DND-41 (cell line): ENCODE measurements at regions not wholly inside any gene's neighbourhood (a gene's known extent, or its start where the extent isn't known, plus 50 kb on each side); places are given as distances from the start of the nearest gene placed in this dataset.

Experiments
- ATAC-seq: fragments of 200-7000 bp; cut with Tn5 transposase; 3 replicates; pipeline ENCODE4 v1.9.1; 2021; ENCODE audit warnings: low read depth; ENCODE audit not compliant: insufficient read depth
- DNase-seq: peaks from one replicate; pipeline ENCODE4 v3.0.0-alpha.2; 2020
- H2AFZ ChIP-seq: 2 replicates; pipeline ENCODE4 v1.6.0; 2012; ENCODE audit warnings: low read depth, low read length
- H3K27ac ChIP-seq: 2 replicates; pipeline ENCODE4 v1.5.1; 2012; ENCODE audit warnings: low read length, inconsistent platforms
- H3K27me3 ChIP-seq: fragments of 200-600 bp; sonication (generic); 2 replicates; pipeline ENCODE4 v1.6.0; 2012; ENCODE audit warnings: low read length, mild to moderate bottlenecking, inconsistent platforms; ENCODE audit not compliant: insufficient read depth, poor library complexity
- H3K36me3 ChIP-seq: 2 replicates; pipeline ENCODE4 v1.5.1; 2012; ENCODE audit warnings: low read length, inconsistent platforms; ENCODE audit not compliant: insufficient read depth
- H3K4me1 ChIP-seq: 2 replicates; pipeline ENCODE4 v1.5.1; 2012; ENCODE audit warnings: mild to moderate bottlenecking, low read length; ENCODE audit not compliant: insufficient read depth
- H3K4me2 ChIP-seq: 2 replicates; pipeline ENCODE4 v1.6.0; 2012; ENCODE audit warnings: mild to moderate bottlenecking, moderate library complexity, low read length, inconsistent platforms; ENCODE audit not compliant: insufficient read depth
- H3K4me3 ChIP-seq, 2 experiments: fragments of 200-600 bp in 1 of 2; shearing (Covaris generic) in 1 of 2; 2 replicates each; pipeline ENCODE4 v1.5.1; 2012 to 2016; ENCODE audit warnings: inconsistent platforms in 2 of 2, low read length in 2 of 2, mild to moderate bottlenecking in 2 of 2, low read depth in 1 of 2, moderate library complexity in 1 of 2
- H3K79me2 ChIP-seq: 2 replicates; pipeline ENCODE4 v1.6.0; 2012; ENCODE audit warnings: low read length, inconsistent platforms; ENCODE audit not compliant: insufficient read depth
- H3K9ac ChIP-seq: 2 replicates; pipeline ENCODE4 v1.6.0; 2012; ENCODE audit warnings: low read depth, mild to moderate bottlenecking, inconsistent platforms, low read length, moderate library complexity
- H3K9me3 ChIP-seq: 2 replicates; pipeline ENCODE4 v1.5.1; 2012; ENCODE audit warnings: low read length, moderate library complexity, mild to moderate bottlenecking, inconsistent platforms; ENCODE audit not compliant: insufficient read depth, severe bottlenecking
- H4K20me1 ChIP-seq: 2 replicates; pipeline ENCODE4 v1.6.0; 2012; ENCODE audit warnings: low read length; ENCODE audit not compliant: insufficient read depth
- EZH2 ChIP-seq: IDR thresholded peaks from 3 replicates; pipeline ENCODE4 v1.6.1; 2012; ENCODE audit warnings: borderline replicate concordance, low read depth, mild to moderate bottlenecking, moderate library complexity, low read length, inconsistent platforms; ENCODE audit not compliant: severe bottlenecking
- TF ChIP-seq, protein P1 (sequence below): IDR thresholded peaks from 2 replicates; pipeline ENCODE4 v1.5.1; 2012; ENCODE audit warnings: borderline replicate concordance, low read length, moderate library complexity, mild to moderate bottlenecking; ENCODE audit not compliant: poor library complexity, severe bottlenecking; ENCODE audit errors: extremely low read depth

DNA sequence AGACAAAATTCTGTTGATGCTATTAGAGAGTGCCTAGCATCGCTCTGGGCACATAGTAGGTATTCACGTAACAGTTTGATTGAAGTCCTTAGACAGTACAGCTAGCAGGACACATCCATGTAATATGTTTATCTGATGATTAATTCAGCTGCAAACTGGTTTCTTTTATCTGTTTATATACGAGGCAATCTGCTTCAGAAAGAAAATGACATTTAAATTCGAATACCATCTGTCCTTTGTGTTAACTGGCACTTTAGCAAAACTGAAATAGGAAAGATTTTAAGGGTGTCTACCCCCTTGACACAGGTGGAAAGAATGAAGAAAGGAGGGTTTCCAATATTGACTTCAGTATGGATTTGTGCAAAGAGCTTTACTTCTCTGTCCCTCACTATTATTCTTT lies 192.5 kb downstream of the MFSD1 start:
- H3K9me3 ChIP-seq: no peaks in the 10 kb centered on the region
- no peak overlapping the region for H2AFZ ChIP-seq
- H3K27ac ChIP-seq: no peak overlapping the region
- no peaks in the 10 kb centered on the region for H3K27me3 ChIP-seq
- no peaks in the 10 kb centered on the region for H3K36me3 ChIP-seq
- no peak overlapping the region for H3K4me3 ChIP-seq
- no peak overlapping the region for H3K9ac ChIP-seq
- no peak for ATAC-seq
- no peak for DNase-seq
- H3K4me1 ChIP-seq: no peaks in the 10 kb centered on the region
- no peaks in the 10 kb centered on the region for H3K79me2 ChIP-seq
- H3K4me2 ChIP-seq: no peak overlapping the region
- TF ChIP-seq EZH2: no peak
- TF ChIP-seq, protein P1, sequence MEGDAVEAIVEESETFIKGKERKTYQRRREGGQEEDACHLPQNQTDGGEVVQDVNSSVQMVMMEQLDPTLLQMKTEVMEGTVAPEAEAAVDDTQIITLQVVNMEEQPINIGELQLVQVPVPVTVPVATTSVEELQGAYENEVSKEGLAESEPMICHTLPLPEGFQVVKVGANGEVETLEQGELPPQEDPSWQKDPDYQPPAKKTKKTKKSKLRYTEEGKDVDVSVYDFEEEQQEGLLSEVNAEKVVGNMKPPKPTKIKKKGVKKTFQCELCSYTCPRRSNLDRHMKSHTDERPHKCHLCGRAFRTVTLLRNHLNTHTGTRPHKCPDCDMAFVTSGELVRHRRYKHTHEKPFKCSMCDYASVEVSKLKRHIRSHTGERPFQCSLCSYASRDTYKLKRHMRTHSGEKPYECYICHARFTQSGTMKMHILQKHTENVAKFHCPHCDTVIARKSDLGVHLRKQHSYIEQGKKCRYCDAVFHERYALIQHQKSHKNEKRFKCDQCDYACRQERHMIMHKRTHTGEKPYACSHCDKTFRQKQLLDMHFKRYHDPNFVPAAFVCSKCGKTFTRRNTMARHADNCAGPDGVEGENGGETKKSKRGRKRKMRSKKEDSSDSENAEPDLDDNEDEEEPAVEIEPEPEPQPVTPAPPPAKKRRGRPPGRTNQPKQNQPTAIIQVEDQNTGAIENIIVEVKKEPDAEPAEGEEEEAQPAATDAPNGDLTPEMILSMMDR: no peak
- H4K20me1 ChIP-seq: no peaks in the 10 kb centered on the region

- H3K27ac ChIP-seq: no peak overlapping the region
- no peak for ATAC-seq
- H3K79me2 ChIP-seq: no peaks in the 10 kb centered on the region
- no peak overlapping the region for H3K4me3 ChIP-seq
- no peak overlapping the region for H2AFZ ChIP-seq
- no peaks in the 10 kb centered on the region for H4K20me1 ChIP-seq
- DNase-seq: no peak
- no peaks in the 10 kb centered on the region for H3K27me3 ChIP-seq
- H3K9me3 ChIP-seq: no peaks in the 10 kb centered on the region
- H3K36me3 ChIP-seq: no peaks in the 10 kb centered on the region
- H3K4me1 ChIP-seq: no peaks in the 10 kb centered on the region
- H3K4me2 ChIP-seq: no peak overlapping the region
- no peak overlapping the region for H3K9ac ChIP-seq
- TF ChIP-seq, protein P1: no peak
- TF ChIP-seq EZH2: no peak
Observed at GRCh38 chr3:159001711-159002110, 199.9 kb downstream of the MFSD1 start.

DNA sequence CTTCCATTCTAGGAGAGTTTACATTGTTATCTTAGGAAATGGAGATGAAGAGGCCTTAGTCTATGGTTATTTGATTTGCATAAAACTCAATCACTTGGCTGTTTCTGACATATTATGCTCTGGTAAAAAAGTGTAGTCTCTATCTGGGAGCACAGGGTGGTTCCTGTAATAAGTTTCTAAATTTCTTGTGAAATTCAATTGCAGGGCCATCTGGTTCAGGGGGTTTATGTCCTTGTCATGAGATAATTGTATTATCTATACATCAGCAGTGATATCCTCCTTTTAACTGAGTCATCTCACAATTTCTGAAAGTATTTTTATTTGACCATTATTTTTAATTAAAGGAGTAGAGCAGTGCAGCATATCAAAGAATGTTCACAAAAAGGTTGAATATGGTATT lies 203.3 kb downstream of the MFSD1 start:
- Histone ChIP-seq H3K9me3 (no peaks in the 10 kb centered on the region), H3K27me3 (no peaks in the 10 kb centered on the region), H4K20me1 (no peaks in the 10 kb centered on the region), H3K27ac (no peak overlapping the region), H3K36me3 (no peaks in the 10 kb centered on the region), H2AFZ (no peak overlapping the region), H3K4me2 (no peak overlapping the region), H3K4me3 (no peak overlapping the region), H3K9ac (no peak overlapping the region), H3K4me1 (no peaks in the 10 kb centered on the region), H3K79me2 (no peaks in the 10 kb centered on the region)
- ATAC-seq: no peak
- TF ChIP-seq EZH2: no peak
- TF ChIP-seq, protein P1: no peak
- DNase-seq: no peak

DNA sequence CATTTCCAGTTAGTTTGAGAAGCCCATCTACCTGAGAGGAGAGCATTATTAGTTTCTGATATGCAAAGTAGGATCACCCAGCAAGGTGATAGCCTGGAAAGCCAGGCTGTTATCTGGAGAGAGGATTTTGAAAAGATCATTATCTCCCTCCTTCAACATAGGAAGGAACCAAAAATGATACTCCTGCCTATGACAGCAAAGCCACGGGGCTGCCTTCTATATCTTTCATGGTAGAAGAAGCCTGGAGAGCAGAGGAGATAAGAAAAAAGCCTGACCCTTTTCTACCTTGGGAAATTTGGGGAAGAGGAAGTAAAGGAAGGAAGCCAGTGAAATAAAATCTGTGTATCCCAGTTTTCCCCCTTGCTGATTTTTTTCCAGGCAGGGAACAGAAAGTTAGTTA lies 205.5 kb downstream of the MFSD1 start:
- no peaks in the 10 kb centered on the region for H3K27me3 ChIP-seq
- no peak for TF ChIP-seq EZH2
- TF ChIP-seq, protein P1: no peak
- H3K4me1 ChIP-seq: no peaks in the 10 kb centered on the region
- no peak overlapping the region for H2AFZ ChIP-seq
- DNase-seq (no peak), ATAC-seq (no peak)
- H3K27ac ChIP-seq: no peak overlapping the region
- H3K9ac ChIP-seq: no peak overlapping the region
- H4K20me1 ChIP-seq: no peaks in the 10 kb centered on the region
- no peaks in the 10 kb centered on the region for H3K79me2 ChIP-seq
- no peak overlapping the region for H3K4me3 ChIP-seq
- H3K36me3 ChIP-seq: no peaks in the 10 kb centered on the region
- H3K9me3 ChIP-seq: no peaks in the 10 kb centered on the region
- H3K4me2 ChIP-seq: no peak overlapping the region
